ENCODE measurements at regions not wholly inside any gene's neighbourhood (a gene's known extent, or its start where the extent isn't known, plus 50 kb on each side); places are given as distances from the start of the nearest gene placed in this dataset.
"Not testable (repeated sequence)": the region's sequence is repeated elsewhere in the genome, so short reads cannot be mapped to it uniquely, and the experiment has no call there.

DNA sequence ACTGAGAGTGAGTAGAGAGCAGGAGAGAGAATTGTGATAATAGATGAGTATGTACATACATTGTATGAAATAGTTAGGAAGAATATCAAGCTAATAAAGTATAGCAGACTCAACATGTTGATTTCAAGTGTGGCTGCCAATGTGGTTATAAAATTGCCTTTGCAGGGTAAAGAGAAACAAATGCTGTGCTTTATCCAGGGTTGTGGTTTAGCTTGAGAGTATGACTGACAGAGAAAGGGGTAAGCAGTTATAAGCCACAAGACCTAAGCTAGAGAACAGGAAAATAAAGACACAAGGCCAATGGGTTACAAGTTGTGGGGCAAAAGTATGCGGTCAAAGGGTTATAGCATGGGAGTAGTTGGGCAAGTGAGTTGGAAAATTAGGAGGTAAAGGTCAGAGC lies 1217.5 kb downstream of the DIAPH3 start:
- no peak for DNase-seq

DNA sequence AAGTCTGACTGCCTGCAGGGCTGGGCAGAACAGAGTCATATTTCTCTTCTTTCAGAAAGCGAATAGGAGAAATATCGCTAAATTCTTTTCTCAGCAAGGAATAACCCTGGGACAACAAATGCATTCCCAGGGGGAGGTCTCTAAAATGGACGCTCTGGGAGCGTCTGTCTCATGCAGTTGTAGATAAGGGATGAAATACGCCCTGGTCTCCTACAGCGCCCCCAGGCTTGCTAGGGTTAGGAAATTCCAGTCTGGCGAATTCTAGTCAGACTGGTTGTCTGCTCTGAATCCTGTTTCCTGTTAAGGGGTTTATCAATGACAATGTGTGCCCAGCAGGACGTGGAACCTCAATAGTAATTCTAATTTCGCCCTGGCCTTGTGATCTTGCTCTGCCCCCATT lies 1214.1 kb downstream of the DIAPH3 start:
- no peak for DNase-seq

DNA sequence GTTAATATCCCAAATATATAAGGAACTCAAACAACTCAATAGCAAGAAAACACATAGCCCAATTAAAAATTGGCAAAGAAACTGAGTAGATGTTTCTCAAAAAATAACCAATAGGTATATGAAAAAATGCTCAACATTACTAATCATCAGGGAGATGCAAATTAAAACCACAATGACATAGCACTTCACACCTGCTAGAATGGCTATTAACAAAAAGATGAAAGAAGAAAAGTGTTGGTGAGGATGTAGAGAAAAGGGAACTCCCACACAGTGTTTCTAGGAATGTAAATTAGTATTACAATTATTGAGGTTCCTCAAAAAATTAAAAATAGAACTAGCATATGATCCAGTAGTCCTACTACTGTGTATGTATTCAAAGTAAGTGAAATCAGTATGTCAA lies 1212.8 kb downstream of the DIAPH3 start:
- DNase-seq, result no peak

DNA sequence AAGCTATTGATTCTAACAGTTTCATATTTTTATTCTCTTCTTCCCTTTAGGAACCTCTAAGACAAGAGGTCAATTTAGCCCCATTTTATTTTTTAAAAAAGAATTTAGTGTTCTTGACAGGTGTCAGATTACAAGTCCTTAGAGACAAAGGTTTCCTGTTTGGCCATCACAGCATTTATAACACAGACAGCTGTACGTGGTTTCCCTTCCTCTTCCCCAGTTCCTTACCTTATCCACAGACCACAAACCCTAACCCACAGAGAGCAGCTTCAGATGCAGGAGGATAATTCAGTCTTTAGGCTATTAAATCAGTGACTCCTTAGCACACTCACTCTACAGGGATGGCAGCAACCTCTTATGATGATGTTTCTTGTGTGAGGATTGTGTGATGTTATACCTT lies 1210.1 kb downstream of the DIAPH3 start:
- DNase-seq, result no peak

DNA sequence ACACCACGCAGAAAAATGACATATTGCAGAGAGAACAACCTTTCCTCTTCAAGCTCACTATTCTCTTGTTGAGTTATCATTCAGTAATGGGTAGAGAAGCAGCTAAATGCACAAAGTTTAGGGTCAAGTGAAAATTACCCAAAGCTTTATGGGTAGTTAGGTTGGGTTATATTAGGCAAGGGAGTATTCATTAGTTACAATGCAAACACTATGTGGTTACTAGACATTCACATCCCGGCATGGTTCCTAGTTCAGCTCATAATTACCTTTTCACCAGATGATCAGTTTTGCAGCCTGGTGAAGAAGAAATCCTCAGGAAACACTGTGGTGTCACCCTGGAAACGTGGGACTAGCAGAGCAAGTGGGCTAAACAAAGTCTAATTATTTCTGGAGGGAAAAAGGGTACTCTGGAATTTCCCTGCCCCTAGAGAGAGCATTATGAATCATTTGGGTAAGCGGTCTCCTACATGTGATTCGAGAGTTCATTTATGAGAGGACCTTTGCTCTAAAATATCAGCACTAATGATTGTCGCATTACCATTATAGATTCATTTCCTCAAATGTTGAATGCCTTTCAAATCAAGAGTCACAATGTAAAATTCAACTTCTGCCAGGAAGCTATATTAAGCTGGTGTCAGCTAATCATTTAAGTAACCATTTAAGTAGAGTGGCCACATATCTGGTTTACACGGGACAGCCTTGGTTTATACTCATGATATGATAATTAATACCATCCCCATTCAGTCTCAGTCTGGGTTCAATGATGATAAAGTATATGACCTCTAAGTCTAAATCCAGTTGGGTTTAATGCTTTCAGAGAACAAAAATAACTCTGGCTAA lies 1208.0 kb downstream of the DIAPH3 start:
- DNase-seq, result peak in 1 of 2 experiments; percentile 32

DNA sequence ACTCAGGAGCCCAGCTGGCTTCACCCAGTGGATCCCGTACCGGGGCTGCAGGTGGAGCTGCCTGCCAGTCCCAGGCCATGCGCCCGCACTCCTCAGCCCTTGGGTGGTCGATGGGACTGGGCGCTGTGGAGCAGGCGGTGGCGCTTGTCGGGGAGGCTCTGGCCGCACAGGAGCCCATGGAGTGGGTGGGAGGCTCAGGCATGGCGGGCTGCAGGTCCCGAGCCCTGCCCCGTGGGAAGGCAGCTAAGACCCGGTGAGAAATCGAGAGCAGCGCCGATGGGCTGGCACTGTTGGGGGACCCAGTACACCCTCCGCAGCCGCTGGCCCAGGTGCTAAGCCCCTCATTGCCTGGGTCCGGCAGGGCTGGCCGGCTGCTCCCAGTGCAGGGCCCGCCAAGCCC lies 1205.6 kb downstream of the DIAPH3 start:
- not testable (repeated sequence) for DNase-seq

DNA sequence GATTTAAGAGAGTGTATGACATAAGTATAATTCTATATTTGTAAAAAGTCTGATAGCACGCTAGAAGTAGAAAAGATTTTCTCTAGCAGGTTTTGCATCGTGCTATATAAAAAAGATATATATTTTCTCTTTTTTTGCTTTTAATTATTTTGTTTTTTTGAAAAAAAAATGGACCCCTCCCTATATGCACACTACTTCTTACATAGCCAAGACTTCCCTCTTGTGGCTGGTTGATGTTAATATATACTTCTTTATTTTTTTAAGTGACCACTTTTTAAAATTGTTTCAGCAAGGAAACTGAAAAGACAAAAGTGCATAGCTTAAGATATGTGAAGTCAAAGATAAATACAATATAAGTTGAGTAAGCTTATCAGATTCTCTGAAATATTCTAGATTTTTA lies 1202.8 kb downstream of the DIAPH3 start:
- DNase-seq, result peak in 1 of 2 experiments; percentile 1

DNA sequence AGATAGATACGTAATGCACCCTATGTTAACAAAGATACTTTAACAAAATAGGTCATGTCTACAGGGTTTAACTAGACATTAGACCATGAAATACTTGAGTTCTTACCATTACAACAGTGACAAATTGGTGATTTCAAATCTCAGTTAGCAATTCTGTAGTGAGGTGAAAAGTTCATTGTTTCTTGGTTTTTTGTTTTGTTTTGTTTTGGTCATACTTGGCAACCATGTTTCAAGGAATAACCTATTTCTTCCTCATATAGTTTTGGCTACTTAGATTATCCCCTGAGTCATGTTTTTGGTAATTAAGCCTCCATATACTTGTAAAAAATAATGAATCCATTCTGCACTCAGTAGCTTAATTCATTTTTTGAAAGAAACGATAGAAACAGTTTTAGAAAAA lies 1200.4 kb downstream of the DIAPH3 start:
- DNase-seq, result no peak

DNA sequence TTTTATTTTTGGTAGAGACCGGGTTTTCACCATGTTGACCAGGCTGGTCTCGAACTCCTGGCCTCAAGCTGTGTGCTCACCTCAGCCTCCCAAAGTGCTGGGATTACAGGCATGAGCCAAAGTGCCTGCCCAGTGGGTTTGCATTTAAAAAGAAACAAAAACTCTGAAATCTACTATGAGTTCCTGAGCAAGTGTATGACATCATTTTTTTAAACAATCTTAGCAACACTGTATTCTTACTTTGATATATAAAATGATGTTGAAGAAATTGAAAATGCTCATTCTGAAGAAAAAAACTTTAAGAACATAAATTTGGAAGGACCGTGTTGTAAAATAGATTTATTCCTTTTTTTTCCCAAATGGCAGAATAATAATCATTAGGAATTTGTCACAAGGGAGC lies 1199.7 kb downstream of the DIAPH3 start:
- no peak for DNase-seq

DNA sequence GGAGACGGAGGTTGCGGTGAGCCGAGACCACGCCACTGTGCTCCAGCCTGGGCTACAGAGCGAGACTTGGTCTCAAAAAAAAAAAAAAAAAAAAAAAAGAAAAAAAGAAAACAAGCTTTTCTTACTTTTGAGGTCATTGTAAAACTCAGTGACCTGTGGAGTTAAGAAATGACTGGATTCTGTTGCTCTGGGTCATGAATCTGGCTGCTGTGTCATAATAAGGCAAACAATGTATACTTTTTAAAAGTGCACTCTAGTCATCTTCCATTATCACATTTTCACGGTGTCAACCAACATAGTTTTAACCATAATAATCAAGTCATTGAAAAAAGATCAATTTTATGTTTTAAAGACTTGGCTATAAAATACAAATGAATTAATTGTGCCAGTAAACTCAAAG lies 1186.6 kb downstream of the DIAPH3 start:
- DNase-seq, result no peak

DNA sequence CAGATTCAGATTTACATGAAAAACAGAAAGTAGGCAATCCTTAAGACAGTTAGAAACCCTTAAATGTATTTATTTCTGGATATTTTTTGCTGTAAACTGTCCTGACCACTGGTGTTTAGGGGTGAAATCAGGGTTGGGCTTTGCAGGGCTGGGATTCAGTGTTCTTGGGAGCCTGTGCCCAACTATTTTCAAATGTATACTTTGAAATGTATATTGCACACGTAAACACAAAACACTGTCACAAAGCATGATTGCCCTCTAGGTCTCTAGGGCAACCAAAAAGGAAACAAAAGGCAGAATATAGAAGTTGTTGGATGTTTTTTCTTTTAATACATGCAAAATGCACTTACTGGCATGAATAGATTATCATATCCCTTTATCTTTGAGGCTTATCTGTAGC lies 1185.4 kb downstream of the DIAPH3 start:
- DNase-seq, result no peak

DNA sequence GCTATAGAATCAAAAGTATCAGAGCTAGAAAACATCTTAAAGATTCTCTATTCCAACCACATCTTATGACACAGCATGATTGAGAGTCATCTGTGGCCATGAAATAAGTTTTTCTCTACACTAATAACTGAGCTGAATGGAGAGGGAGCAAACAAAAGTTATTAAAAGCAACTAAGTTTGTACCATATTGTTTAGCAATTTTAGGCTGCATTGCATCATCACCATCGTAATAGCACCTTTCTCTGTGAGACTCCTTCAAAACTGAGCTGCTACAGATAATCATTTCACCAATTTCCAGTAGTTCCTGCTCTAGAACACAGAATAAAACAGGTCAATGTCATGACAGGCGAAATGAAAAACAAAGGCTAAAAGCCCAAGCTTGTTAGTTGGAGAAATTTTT lies 1183.9 kb downstream of the DIAPH3 start:
- DNase-seq, result no peak

DNA sequence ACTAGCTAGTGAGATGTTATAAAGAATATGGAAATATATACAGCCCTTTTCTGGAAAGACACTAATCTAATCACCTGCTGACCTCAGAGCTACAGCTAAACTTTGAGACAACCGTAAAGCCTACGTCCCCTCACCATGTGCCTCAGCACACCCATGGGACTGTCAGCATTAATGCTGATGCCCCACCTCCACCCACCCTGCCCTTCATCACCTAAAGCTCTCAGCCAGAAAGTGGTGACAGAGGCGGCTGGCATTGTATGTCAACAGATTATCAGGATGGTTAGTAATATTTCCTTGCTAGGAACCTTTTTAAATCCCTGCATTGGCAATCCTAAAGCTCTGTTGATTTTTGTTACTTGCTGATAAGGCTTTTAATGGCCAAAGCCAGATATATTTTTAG lies 1177.9 kb downstream of the DIAPH3 start:
- no peak for DNase-seq

DNA sequence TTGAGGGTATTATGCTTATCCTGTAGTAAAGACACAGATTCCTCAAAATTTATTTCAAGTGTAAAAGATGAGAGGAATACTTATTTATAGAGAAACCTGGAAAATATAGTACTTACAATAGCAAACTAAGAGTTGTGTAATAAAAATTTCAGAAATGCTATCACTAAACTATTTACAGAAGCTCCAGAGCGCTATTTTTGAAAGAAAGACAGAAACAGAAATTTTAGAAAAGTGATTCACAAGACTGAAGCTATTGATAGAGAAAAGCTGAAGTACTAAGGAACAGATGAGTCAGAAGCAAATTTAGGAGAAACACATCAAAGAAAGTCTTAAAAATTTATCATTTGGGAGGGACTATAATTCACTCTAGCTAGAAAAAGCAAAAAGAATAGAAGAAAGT lies 1174.2 kb downstream of the DIAPH3 start:
- DNase-seq, result no peak

DNA sequence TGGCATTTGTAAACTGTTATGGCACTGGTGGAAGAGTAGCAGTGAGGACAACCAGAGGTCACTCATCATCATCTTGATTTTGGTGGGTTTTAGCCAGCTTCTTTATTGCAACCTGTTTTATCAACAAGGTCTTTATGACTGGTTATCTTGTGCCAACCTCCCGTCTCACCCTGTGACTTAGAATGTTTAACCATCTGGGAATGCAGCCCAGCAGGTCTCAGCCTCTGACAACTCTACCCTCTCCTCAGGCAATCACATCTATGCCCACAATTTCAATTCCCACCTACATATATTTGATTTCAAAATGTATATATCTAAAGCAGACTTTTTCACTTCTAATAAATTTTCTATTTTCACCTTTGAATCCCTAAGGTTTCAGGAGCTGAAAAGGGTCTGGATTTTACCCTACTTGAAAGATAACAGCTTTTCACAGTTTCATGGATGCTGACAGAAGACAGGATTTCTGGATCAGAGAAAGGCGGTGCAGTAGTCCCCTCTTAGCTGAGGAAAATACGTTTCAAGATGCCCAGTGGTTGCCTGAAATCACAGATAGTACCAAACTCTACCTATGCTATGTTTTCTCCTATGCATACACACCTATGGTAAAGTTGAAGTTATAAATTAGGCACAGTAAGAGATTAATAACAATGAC lies 1171.8 kb downstream of the DIAPH3 start:
- DNase-seq, result no peak

DNA sequence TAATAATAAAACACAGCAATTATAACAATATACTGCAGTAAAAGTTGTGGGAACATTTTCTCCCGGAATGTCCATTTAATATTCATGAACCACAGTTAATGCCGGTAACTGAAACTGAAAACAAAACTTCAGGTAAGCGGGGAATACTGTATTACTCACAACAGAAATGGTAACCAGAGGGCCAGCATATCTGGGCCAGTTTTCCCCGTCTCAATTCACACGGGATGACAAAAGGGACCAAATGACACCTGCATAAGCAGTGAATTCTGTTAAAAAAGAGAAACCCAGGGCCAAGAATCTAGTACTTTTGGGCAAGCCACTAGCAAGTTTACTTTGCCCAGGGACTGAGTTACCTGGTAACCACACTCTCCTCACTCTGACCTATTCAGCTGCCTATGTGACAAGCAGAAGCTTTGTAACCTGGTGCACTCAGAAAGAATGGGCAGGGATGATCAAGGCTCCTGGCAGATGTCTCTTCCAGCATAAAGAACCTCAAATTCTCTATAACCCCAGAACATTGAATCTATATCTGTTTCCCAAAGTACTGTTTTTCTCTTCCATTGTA lies 1171.2 kb downstream of the DIAPH3 start:
- DNase-seq, result no peak

DNA sequence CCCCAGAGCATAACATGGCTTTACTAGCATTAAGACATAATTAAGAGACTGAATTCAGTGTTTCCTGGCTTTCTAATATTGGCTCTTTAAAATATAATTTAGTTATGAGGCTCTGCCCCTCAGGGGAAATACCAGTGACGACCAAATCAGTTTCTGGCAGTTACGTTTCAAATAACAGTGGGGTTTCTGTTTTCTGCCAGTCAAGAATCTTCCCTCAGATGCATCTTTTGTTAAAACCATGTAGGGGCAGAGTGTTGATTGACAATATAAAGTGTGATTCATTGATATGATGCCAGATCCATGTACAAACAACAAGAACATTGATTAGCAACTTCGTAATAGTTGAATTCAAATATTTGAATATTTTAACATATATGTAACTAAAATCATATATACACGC lies 1169.7 kb downstream of the DIAPH3 start:
- DNase-seq, result no peak

DNA sequence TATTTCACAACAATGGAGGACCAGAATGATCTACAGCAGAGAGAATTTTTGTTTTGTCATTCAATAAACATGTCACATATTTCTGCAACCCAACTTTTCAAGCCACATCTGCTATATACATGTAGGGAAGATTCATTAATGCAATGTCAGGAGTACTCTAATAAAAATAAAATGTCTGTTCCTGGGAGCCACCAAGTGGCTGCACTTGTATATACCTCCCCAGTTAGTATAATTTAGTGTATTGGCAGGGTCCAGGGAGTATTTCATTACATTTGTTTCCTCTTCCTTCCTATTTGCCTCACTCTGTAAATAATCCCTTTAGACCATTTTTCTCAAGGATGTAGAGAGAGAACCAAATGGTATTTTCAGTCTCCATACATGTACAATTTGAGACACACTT lies 1169.0 kb downstream of the DIAPH3 start:
- DNase-seq, result peak in 1 of 2 experiments; percentile 8

DNA sequence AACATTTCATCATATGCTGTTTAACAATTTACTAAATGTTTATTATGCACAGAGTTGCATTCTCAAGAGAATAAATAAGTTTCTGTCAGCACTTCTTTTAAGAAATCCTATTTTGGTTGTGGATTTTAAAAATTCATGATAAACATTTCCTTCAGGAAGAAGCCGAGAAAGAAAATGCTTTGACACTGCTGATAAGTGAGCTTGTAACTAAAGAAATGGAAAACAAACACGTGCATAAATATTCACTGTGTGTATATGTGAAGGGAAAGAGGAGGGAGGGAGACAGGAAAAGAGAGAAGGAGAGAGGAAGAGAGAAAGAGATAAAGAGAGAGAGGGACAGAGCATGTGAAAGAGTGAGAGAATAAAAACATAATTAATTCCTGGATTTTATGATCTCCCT lies 1165.0 kb downstream of the DIAPH3 start:
- no peak for DNase-seq

DNA sequence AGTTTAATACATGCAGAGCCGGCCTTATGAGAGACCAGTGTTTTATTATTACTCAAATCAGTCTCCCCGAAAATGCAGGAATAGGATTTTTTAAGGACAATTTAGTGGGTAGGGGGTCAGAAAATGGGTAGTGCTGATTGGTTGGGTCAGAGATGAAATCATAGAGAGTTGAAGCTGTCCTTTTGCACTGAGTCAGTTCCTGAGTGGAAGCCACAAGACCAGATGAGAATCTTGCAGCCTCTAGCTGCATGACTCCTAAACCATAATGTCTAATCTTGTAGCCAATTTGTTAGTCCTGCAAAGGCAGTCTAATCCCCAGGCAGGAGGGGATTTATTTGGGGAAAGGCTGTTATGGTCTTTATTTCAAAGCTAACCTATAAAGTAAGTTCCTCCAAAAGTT lies 1163.9 kb downstream of the DIAPH3 start:
- no peak for DNase-seq

DNA sequence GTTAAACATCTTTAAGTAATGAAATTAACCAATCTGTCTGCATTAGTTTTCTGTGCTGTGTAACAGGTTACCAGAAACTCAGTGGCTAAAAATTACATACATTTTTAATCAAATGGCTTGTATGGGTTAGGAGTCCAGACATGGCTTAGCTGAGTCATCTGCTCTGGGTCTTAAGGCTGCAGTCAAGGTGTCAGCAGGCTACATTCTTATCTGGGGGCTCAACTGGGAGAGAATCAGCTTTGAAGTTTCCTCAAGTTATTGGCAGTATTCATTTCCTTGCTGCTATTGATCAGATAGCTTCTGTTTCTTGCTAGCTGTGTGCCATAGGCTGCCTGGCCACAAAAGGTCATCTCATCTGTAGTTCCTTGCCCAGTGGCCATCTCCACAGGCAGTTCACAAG lies 1163.0 kb downstream of the DIAPH3 start:
- no peak for DNase-seq

DNA sequence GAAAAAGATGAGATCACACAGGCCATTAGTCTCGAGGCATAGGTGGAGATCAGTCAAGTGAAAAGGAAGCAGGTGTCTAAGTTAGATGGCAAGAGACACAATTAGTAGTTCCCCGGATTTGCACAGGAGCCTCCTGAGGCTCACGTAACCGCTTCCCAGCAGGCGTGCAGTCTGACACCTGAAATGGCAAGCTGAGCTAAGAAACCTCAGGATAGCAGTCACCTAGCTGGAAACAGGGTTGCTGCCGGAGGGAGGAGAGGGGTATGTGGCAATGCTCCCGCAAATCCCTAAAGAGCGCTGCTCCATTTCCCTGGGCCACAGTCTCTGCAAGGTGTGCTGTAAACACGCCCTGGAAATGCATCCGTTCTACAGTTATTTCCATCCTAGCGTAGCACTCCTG lies 1151.0 kb downstream of the DIAPH3 start:
- peak in 1 of 2 experiments; percentile 3 for DNase-seq

DNA sequence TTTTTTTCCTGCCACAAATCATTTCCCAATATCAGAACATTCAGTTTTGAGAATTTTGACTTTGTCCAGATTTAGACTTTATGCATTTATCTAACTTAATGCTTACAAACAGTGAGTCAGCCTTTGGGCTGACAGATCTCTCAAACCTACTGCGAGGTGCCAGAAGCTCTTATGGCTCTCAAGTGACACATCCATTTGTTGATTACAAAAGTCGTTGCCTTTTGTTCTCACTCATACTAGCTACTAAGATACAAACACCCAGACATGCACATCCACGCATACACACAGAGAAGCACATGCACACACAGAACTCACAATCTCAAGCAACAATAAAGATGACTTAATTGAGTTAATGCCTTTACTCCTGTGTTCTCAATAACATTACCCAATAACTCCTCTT lies 1147.5 kb downstream of the DIAPH3 start:
- DNase-seq, result no peak

DNA sequence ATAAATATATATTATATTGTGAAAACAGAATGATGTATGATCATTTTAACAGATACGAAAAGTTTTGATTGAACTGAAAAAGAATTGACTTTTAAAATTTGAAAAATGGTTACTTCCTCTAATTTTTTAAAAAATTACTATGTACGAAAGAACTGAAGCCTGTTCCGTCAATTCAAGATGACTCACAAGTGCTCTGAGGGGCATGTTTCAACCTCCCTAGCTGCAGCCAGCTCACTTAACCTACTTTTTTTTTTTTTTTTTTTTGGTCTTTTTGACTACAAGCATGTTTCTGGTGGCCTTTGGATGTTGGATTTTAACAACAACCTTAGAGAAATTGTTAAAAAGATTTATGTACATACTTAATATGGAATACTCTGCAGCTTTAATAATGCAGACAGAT lies 1139.3 kb downstream of the DIAPH3 start:
- DNase-seq, result no peak
